ENCODE measurements at regions not wholly inside any gene's neighbourhood (a gene's known extent, or its start where the extent isn't known, plus 50 kb on each side); places are given as distances from the start of the nearest gene placed in this dataset.

GRCh38 chr10:70952401-70952800 lies 64.0 kb upstream of the PCBD1 start:
- TF ChIP-seq ZFX (IDR thresholded peaks at IDR 0.05) (no peak), CTCF (IDR thresholded peaks at IDR 0.05 in 2 of 3, conservative IDR thresholded peaks at IDR 0.05 in 1 of 3; ENCODE audit: borderline replicate concordance in 1 of 3, insufficient read depth in 1 of 3, low read depth in 2 of 3, low read length in 2 of 3) (no peak), POLR2A (IDR thresholded peaks at IDR 0.05; ENCODE audit: borderline replicate concordance, extremely low read depth, insufficient read depth, insufficient read length) (no peak), EZH2 (IDR thresholded peaks at IDR 0.05) (no peak), ZNF274 (IDR thresholded peaks at IDR 0.05; ENCODE audit: low read depth, low read length) (no peak), ATF3 (IDR thresholded peaks at IDR 0.05) (no peak), RAD21 (IDR thresholded peaks at IDR 0.05; ENCODE audit: low read depth) (no peak), REST (IDR thresholded peaks at IDR 0.05; ENCODE audit: low read depth) (no peak), EZH2phosphoT487 (IDR thresholded peaks at IDR 0.05; ENCODE audit: borderline replicate concordance) (no peak), POLR2AphosphoS5 (IDR thresholded peaks at IDR 0.05; ENCODE audit: low read depth, low read length) (no peak), SIN3A (IDR thresholded peaks at IDR 0.05; ENCODE audit: low read depth) (no peak), EGR1 (IDR thresholded peaks at IDR 0.05; ENCODE audit: low read depth) (no peak)

Measured in HCT116 (cell line).